ENCODE measurements at regions not wholly inside any gene's neighbourhood (a gene's known extent, or its start where the extent isn't known, plus 50 kb on each side); places are given as distances from the start of the nearest gene placed in this dataset.
"Not testable (repeated sequence)": the region's sequence is repeated elsewhere in the genome, so short reads cannot be mapped to it uniquely, and the experiment has no call there.

DNA sequence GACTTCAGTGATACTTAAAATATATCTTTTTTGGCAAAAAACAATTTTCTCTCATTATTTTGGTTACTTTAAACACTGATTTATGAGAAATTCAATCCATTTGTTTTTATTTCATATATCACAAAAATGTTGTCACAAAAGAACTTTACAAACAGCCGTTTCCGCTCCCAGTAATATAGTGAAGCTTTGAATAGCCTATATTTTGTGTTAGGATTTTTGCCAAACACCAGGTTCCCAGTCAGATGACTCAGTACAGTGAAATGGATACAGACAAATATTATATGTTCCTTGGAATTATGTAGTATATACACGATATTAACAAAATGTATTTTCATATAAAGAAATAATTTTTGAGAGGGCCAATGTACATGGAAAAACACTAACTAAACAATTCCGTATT, 411.1 kb downstream of the CCER1 start:
- ATAC-seq (no peak), DNase-seq (no peak)
- TF ChIP-seq, protein P1, sequence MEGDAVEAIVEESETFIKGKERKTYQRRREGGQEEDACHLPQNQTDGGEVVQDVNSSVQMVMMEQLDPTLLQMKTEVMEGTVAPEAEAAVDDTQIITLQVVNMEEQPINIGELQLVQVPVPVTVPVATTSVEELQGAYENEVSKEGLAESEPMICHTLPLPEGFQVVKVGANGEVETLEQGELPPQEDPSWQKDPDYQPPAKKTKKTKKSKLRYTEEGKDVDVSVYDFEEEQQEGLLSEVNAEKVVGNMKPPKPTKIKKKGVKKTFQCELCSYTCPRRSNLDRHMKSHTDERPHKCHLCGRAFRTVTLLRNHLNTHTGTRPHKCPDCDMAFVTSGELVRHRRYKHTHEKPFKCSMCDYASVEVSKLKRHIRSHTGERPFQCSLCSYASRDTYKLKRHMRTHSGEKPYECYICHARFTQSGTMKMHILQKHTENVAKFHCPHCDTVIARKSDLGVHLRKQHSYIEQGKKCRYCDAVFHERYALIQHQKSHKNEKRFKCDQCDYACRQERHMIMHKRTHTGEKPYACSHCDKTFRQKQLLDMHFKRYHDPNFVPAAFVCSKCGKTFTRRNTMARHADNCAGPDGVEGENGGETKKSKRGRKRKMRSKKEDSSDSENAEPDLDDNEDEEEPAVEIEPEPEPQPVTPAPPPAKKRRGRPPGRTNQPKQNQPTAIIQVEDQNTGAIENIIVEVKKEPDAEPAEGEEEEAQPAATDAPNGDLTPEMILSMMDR (IDR thresholded peaks at IDR 0.05): no peak
- no peaks in the 10 kb centered on the region for H3K4me1 ChIP-seq
- no peaks in the 10 kb centered on the region for H3K27me3 ChIP-seq (ENCODE audit: low read depth)
- H3K4me3 ChIP-seq: no peak overlapping the region
- no peaks in the 10 kb centered on the region for H3K9me3 ChIP-seq
- intact Hi-C loops (cut with DNase I): no loop called here
- H3K27ac ChIP-seq: no peak overlapping the region
- no peaks in the 10 kb centered on the region for H3K36me3 ChIP-seq

DNA sequence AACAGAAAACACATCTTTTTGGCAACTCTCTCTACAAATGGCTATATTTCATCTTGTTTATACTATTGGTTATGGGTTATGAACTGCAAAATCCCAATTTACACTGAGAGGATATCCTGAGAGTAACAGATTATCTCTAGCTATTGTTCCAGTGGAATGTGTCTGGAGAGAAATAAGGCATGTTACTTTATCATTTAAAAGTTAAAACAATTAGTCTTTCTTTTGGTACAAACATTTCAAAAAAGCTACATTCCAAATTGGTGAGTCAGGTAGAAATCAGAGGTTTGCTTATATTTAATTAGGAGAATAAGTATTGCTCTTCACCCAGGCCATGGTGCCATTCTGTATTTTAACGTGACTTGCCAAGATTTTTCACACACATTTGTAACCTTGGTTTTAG, 411.6 kb downstream of the CCER1 start:
- intact Hi-C loops (cut with DNase I): no loop called here
- TF ChIP-seq, protein P1 (IDR thresholded peaks at IDR 0.05): no peak
- DNase-seq: no peak

DNA sequence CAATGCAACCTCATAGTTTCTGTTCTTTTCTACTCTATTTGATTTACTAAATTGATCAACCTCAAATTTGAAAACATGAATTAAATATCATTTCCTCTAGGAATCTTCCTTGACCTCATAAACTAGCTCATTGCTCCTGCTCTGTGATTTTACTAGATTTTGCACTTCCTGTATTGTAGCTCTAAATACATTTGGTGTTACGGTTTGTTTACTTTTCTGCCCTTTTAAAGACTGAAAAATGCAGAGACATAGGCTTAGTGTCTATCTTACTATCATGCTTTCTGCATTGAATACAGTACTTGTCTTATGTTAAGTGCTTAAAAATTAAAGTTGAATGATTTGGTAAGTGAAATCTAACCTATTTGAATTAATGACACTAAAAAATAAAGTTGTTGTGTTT, 412.1 kb downstream of the CCER1 start:
- H3K9me3 ChIP-seq; H3K4me3 ChIP-seq; intact Hi-C loops (cut with DNase I); H3K27ac ChIP-seq; H3K4me1 ChIP-seq; ATAC-seq; H3K36me3 ChIP-seq; H3K27me3 ChIP-seq (ENCODE audit: low read depth); DNase-seq: not testable (repeated sequence)

More for the DNA sequence above, 411.6 kb downstream of the CCER1 start:
- Histone ChIP-seq H3K4me1 (no peaks in the 10 kb centered on the region), H3K27ac (no peak overlapping the region), H3K4me3 (no peak overlapping the region), H3K27me3 (ENCODE audit: low read depth) (no peaks in the 10 kb centered on the region), H3K9me3 (no peaks in the 10 kb centered on the region), H3K36me3 (no peaks in the 10 kb centered on the region)
- no peak for ATAC-seq

DNA sequence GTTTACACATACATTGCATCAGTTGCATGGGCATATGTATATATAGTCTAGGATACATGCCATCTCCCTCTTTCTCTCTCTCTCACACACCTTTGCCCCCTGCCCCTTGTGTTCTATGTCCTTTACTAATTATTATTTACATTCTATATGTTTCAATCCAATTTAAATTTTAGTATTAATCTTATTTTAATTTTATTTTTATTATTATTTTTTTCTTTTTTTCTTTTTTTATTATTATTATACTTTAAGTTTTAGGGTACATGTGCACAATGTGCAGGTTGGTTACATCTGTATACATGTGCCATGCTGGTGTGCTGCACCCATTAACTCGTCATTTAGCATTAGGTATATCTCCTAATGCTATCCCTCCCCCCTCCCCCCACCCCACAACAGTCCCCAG, 421.1 kb downstream of the CCER1 start:
- ATAC-seq; H3K27me3 ChIP-seq (ENCODE audit: low read depth); H3K4me3 ChIP-seq; intact Hi-C loops (cut with DNase I); H3K27ac ChIP-seq; H3K9me3 ChIP-seq; DNase-seq; H3K4me1 ChIP-seq; H3K36me3 ChIP-seq: not testable (repeated sequence)

DNA sequence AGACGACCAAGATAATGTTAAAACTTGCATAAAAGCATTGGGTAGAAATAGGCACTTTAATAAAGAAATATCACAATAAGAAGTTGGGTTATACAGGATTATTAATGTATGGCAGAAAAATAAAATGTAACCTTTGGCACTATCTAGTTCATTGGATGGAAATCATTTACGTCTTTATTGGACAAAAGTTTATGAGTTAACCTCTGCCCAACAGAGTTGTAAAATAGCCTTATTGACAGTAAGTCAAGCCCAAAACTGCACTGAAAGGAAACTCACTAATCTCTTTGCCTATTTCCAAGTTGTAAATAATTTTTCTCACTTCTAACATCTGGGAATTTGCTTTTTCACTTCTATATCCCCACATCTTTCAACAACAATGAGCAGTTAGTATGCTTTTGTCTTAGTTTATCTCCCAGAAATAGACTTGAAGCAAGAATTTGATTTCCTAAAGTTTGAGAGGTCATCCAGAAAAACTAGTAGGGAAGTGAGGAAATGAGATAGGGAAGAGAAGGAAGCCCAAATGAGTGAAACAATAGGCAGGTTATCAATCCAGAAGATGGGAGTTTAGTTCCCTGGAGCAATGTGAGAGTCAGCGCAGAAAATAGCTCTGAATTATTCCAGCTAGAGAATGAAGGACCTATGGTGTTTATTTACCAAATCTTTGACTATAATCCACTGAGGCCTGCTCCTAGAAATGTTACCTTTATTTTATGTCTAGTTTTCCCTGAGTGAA, 434.8 kb downstream of the CCER1 start:
- H3K36me3 ChIP-seq: no peaks in the 10 kb centered on the region
- ATAC-seq (no peak), DNase-seq (no peak)
- peaks cover 3% of the 10 kb centered on the region for H3K4me1 ChIP-seq
- H3K4me3 ChIP-seq: no peak overlapping the region
- intact Hi-C loops (cut with DNase I): no loop called here
- H3K27me3 ChIP-seq (ENCODE audit: low read depth): no peaks in the 10 kb centered on the region
- TF ChIP-seq, protein P1 (IDR thresholded peaks at IDR 0.05): no peak
- H3K9me3 ChIP-seq: no peaks in the 10 kb centered on the region
- H3K27ac ChIP-seq: no peak overlapping the region

DNA sequence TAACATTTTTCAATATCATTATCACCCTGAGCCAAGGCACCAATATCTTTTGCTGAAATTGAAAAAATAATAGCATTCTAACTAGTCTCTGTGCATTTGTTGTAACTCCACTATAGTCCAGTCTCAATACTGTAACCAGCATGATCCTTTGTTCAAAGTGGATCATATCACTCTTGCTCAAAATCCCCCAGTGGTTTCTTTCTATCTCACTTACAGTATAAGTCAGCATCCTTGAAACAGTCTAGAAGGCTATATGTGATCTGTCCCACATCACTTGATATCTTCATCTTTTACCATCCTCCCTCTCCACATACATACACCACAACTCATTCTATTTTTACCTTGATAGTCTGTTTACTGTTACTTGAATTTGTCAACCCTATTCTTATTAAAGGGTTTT, 435.7 kb downstream of the CCER1 start:
- Histone ChIP-seq H3K27me3 (ENCODE audit: low read depth) (no peaks in the 10 kb centered on the region), H3K4me1 (peaks cover 3% of the 10 kb centered on the region), H3K27ac (no peak overlapping the region), H3K9me3 (no peaks in the 10 kb centered on the region), H3K36me3 (no peaks in the 10 kb centered on the region), H3K4me3 (no peak overlapping the region)
- no peak for DNase-seq
- TF ChIP-seq, protein P1 (IDR thresholded peaks at IDR 0.05): no peak
- ATAC-seq: no peak
- intact Hi-C loops (cut with DNase I): no loop called here
